NCI-H510A (cell line): ENCODE measurements at regions not wholly inside any gene's neighbourhood (a gene's known extent, or its start where the extent isn't known, plus 50 kb on each side); places are given as distances from the start of the nearest gene placed in this dataset.

ENCODE experiments used
- DNase-seq: peaks from one replicate; lab custom pipeline; 2025; lab: John Stamatoyannopoulos, UW

GRCh38 chr3:150267288-150267687 is 140.8 kb upstream of the TSC22D2 start:
- DNase-seq, result no peak

- DNase-seq, result no peak
These were observed 142.8 kb upstream of the TSC22D2 start for GRCh38 chr3:150265305-150265704.

- DNase-seq, result no peak
These were observed 143.4 kb upstream of the TSC22D2 start for GRCh38 chr3:150264561-150265279.

GRCh38 chr3:150261958-150262357 is 146.1 kb upstream of the TSC22D2 start:
- DNase-seq, result no peak

- no peak for DNase-seq
These were observed 146.7 kb upstream of the TSC22D2 start for GRCh38 chr3:150261418-150261817.

GRCh38 chr3:150260398-150260710 is 147.7 kb upstream of the TSC22D2 start:
- no peak for DNase-seq

- no peak for DNase-seq
These were observed 148.3 kb upstream of the TSC22D2 start for GRCh38 chr3:150259526-150260397.

- DNase-seq, result no peak
These were observed 151.3 kb upstream of the TSC22D2 start for GRCh38 chr3:150256782-150257181.

- DNase-seq, result no peak
These were observed 151.8 kb upstream of the TSC22D2 start for GRCh38 chr3:150256318-150256717.

GRCh38 chr3:150255826-150256225 is 152.3 kb upstream of the TSC22D2 start:
- DNase-seq, result no peak

GRCh38 chr3:150255413-150255812 is 152.7 kb upstream of the TSC22D2 start:
- no peak for DNase-seq

- DNase-seq, result no peak
These were observed 153.8 kb upstream of the TSC22D2 start for GRCh38 chr3:150254309-150254708.

GRCh38 chr3:150253622-150254021 is 154.5 kb upstream of the TSC22D2 start:
- peak; percentile 13 for DNase-seq

GRCh38 chr3:150252462-150252861 is 155.6 kb upstream of the TSC22D2 start:
- no peak for DNase-seq

GRCh38 chr3:150251187-150252062 is 156.7 kb upstream of the TSC22D2 start:
- DNase-seq, result no peak

- DNase-seq, result no peak
These were observed 158.2 kb upstream of the TSC22D2 start for GRCh38 chr3:150249779-150250470.

- no peak for DNase-seq
These were observed 159.0 kb upstream of the TSC22D2 start for GRCh38 chr3:150248888-150249681.

GRCh38 chr3:150248116-150248887 is 159.8 kb upstream of the TSC22D2 start:
- DNase-seq, result no peak

- DNase-seq, result no peak
These were observed 160.7 kb upstream of the TSC22D2 start for GRCh38 chr3:150247441-150247840.

- no peak for DNase-seq
These were observed 164.6 kb upstream of the TSC22D2 start for GRCh38 chr3:150243466-150243865.
